NCI-H524 treated with DMSO at 0.1 percent for 48 hours (cell line): ENCODE measurements at regions not wholly inside any gene's neighbourhood (a gene's known extent, or its start where the extent isn't known, plus 50 kb on each side); places are given as distances from the start of the nearest gene placed in this dataset.

ENCODE experiments used
- DNase-seq: peaks from one replicate; lab custom pipeline; 2025; lab: John Stamatoyannopoulos, UW

DNA sequence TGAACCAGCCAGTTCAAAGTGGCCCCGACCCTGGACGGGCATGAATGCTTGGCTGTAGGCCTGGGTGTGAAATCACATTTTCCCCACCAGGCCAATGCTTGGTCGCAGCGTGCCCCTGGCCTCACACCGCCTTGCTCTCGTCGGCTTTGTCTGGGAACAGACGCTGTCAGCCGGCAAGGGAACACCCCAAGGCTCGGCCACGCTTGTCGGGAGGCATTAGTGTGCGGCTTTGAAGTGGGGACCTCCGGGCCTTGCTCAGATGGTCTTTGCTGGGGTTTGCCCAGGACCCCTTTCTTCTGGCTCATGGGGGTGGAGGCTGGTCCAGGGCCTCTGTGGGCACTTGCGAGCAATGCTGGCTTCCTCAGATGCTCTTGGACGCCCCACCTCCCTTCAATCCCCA, 79.1 kb downstream of the INHBB start:
- DNase-seq = no peak

DNA sequence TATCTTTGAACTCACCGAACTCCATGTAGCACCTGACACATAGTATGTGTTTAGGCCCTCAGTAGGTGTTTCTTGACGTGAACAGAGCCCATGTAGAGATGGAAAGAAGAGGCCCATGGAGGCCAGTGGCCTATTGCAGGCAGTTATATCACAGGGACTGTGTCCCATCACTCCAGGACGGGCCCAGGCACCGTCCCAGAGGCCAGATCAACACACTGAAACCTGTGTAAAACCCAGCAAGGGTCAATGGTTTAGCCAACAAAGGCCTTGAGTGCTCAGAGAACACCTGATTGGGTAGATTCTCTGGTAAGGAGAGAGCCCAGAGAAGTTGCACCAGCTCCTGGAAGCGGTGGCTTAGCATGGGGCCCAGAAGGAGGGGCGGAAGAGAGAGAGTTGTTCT, 82.8 kb downstream of the INHBB start:
- no peak for DNase-seq

DNA sequence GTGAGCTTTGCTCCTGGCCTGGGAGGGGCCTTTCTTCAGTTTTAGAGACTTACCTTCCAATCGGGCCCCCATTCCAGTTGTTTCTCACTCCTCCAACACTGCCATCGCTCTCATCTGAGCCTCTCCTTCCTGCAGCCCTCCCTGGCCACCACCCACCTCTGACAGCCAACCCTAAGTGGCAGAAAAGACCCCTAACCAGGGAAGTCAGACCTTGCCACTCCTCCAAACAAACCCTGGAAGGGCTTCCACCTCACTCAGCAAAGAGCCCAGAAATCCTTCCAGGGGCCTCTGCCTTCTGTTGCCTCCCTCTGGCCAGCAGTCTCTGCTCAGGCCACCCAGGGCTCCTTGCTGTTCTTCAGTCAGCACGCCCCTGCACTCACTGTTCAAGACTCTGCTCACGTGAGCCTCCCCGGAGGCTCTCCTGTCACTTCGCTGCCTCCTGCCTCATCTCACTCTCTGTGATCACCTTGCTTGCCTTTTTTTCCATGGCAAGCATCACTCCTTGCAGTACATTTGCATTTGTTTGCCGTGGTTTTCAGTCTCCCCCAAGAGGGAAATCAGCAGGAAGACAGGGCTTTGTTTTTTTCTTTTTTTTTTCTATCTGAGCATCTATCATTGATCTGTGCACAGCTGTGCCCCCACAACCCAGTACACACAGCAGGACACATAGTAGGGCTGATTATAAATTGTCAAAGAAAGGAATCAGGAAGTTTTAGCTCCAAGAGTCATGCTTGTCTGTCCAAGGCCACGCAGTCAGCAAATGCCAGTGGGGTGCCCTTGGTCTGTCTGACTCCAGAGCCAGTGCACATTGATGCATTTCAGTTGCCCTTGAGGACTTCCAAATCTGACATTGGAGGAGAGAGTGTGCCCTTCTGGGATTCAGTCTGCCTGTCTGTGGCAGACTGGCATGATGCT, 83.9 kb downstream of the INHBB start:
- no peak for DNase-seq

DNA sequence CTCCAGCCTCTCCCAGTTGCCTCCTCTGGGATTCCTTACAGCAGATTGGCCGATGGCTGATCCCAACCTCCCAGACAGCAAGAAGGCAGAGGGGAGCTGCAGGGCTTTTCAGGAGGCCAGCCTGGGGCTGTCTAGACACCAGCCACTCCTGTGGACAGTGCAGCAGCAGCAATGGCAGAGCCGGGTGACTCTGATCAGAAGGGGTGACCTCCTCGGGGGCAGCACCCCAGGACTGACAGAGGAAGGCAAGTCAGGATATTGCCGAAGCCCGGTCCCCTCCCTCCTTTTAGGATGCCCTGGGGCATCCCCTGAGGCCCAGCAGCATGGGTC, 84.5 kb downstream of the INHBB start:
- DNase-seq = no peak

DNA sequence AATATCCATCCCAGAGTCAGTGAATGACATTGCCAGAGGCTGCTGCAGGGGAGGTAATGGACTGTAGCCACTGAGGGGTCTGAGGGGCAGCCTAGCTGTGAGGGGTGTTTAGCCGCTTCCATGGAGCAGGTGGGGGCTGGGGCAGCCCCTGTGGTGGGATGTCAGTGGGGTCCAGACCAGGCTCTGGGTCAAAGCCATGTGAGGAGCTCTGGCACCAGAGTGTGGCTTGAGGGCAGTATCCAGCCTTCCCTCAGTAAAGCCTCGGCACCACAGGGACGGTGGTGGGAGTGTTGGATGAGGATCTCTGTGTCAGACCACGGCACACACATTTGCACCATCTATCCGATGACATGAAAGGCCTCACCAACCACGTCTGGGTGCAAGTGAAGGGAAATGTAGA, 85.0 kb downstream of the INHBB start:
- DNase-seq = no peak

DNA sequence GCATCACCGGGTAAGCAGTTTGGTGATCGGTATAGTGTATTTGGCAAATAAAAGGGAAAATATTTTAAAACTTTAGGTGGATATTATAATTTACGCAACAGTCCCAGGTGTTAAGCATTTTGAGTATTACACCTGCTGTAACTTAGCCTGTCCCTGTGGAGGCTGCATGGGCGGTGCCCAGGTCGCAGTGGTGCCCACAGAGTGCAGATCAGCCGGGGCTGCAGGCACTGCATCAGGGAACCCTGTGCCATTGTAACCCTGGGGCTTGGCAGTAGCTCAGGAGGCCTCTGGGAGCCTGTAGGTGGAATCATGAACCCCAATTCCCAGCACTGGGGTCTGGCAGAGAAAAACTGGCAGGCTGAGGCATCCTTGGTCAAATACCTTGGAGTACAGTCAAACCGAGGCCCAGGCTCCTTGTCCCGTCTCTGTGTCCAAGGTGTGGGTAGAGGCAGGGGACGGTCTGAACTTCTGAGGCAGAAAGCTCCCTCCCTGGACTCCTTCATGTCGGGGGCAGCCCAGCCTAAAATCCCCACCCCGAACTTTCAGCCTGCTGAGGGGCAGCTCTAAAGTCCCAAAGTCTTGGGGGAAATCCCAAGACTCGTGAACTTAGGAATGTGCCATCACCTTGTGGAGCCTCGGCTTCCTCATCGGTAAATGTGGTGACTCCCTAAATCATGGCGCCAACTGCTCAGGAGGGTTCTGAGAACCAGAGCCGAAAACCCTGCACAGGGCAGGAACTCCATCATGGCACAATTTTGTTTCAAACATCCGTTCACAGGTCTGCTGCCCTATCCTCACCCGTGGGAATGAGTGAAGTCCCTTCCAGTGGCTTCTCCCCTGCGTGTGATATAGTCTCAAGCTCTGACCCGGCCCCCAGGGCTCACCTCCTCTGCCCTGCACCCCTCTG, 85.7 kb downstream of the INHBB start:
- DNase-seq = no peak

DNA sequence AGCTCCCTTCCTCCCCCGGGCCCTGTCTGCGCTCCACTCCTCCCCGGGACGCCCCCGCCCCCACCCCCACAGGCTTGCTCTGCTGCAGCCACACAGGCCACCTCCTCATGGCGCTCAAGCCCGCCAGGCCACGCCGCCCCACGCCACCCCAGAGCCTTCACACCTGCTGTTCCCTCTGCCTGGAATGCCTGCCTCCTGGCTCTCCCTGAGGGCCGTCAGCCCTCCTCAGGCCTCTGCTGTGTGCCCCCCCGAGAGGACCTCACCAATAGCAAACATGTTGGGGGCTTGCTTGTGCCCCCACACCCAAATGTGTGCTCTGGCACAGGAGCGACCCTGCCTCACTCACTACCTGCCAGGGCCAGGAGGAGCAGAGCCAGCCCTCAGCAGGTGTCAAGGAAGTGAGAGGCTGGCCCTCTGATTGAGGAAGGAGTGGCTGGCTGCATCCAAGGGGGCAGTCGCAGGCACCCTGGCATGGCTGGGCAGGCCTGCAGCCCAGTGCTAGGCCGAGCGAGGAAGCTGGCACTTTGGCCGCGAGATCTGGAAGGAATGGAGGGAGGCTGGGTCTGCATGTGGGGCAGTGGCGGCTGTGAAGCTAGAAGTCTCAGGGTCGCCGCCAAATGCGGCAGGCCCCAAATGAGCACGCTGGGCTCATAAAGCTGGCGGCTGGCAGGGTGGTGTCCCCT, 86.5 kb downstream of the INHBB start:
- no peak for DNase-seq

DNA sequence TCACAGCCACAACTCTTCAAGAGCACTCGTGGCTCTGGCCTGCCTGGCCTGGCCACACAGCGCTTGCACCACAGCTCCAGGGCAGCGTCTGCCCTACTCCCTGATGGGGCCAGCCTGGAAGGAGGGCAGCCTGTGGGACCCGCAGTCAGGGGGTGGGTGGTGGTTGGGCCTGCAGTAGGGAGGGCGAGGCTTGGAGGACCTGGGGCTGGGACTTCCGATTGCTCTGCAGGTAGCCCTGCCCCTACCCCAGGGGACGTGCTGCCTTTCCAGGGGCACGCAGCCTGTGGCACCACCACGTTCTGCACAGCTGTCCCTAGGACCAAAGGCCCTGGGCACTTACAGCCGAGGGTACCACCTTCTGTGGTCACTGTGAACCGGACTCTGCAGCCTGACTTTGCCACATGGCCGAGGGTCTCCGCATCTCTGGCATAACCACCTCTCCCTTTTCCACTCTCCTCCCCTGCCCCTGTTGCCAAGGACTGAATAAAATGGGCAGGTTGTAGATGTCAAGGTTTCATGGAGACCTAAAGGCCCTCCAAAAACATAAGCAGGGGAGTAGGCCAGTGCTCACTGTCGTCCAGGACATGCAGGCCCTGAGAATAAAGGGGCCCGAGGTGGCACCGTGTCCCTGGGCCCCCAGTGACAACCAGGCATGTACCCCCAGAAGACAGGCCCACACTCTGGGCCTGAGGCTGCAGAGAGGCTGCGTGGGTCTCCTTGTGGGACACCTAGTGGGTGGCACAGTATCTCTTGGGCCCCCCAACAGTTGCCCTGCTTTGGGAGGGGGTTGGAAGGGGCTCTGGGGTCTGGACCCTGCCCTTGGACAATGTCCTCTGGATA, 87.3 kb downstream of the INHBB start:
- no peak for DNase-seq

DNA sequence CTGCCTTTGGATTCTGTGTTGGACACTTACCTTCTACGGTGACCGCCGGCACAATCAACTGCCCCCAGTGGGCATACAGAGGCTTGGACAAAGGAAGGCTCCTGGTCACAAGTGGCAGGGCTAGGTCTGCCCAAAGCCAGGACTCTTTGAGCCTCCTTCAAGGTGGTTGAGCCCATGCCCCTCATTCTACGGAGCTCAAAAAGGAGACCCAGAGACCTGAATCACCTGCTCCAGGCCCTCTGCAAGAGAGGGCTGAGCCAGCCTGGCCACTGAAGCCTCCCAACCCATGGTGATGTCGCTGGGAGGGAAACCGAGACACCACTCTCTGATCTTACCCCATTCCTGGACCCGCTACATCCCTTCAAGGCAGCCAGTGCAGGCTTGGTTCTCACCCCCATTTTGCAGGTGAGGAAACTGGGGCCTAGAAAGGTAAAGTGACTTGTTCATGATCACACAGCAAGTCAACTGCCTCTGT, 87.9 kb downstream of the INHBB start:
- DNase-seq = no peak

DNA sequence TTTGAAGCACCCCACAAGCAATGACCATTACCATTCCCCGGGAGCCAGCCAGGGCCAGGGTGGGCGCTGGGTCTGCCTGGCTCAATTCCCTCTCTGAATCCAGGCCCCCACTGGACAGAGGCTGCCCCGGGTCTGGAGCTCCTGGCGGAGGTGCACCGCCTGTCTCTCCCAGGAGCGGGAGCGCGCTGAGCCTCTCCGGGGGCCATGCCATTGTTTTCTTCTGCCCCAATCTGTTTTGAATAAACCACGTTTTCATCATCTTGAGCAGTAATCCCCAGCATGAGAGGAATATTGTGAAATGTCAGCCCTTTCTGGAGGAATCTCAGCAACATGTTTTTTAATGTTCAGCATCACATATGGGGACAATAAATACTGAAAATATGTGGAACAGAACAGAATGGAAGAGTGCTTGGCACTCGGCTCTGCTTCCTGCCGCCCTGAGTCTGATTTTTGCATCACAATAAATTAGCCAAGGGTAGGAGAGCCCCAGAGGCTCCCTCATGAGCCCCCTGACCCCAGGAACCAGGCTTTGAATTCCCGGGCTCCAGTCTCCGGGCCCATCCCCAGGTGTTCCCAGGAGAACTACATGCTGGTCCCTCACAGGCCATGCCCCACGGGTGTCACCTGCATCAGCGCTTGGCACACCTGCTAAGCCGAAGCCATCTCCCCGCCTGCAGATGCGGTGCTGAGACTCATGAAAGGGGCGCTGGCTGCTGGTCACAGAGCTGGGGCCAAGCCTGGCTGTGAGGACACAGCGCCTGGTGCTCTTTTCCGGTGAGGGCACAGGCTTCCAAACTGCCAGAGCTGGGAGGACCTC, 88.8 kb downstream of the INHBB start:
- DNase-seq = no peak

DNA sequence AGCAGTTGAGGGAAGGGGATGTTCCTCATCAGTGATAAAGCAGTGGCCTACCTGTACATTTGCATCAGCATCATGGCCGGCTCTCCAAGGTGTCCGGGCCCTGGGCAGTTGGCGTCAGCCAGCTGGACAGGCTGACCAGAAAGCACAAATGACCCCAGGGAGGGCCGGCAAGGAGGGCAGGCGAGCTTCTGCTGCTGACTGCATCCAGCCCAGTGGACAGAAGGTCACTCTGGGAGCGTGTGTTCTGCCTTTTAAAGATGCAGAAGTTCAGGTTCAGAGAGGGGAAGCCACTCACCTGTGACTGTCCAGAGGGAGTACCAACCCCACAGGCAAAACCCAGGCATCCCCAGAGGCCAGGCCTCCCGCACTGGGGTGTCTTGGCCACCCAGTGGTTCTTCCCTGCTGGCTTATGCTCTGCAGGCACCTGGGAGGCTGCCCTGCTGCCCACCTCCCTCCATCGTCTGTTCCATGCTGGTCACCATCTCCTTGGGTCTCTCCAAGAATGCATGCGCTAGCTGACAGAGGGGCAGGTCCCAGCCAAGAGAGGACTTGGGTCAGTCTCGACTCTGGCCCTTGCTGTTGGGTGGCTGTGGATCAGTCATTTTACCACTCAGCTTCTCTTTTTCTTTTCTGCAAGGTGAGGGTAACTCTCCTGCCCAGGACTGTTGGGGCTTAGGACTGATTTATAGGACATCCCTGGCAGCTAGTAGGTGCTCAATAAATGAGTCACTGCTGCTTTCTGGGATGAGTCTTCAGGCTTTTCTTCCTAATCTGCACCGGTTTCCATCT, 89.9 kb downstream of the INHBB start:
- no peak for DNase-seq

DNA sequence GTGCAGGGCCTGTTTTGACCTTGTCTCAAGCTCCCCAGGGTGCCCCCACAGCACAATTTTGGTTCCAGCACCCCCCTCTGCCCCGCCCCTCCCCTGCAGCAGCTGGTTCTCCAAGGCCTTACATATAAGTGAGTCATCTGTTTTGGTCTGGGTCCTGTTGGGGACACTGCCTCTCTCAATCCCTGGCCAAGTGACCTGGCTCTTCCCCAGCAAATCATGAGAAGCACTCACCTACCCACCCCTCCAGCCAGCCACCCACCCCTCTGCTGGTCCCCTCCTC, 90.5 kb downstream of the INHBB start:
- no peak for DNase-seq

DNA sequence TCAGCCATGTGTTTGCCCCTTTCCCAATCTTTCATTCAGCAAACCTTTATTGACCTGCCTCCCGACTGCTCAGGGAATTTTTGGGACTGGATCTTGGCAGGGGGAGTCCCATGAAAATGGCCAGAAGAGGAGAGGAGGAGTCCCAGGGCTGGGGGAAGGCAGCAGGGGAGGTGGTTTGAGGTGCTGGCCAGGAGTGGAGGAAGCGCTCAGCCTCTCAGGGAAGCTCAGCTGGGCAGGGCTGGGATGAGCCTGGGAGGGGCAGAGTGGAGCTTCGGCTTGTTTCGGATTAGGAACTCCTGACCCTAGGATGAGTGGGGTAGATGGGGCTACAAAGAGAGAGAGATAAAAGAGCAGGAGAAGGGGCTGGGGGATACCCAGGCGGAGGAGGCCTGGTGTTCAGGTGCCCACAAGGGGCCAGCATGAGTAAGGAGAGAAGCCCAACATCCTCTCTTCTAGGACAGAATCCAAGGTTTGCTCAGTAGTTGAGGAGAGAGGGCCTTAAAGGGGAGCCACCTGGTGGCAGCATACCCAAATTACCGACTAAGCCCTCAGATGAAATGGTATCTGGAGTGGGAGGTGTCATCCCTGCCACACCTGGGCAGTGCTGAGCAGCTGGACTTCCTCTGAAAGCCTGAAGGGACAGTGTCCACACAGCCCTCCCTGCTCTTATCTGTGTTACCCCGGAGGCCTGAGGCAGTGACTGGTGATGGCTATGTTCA, 91.1 kb downstream of the INHBB start:
- DNase-seq = no peak

DNA sequence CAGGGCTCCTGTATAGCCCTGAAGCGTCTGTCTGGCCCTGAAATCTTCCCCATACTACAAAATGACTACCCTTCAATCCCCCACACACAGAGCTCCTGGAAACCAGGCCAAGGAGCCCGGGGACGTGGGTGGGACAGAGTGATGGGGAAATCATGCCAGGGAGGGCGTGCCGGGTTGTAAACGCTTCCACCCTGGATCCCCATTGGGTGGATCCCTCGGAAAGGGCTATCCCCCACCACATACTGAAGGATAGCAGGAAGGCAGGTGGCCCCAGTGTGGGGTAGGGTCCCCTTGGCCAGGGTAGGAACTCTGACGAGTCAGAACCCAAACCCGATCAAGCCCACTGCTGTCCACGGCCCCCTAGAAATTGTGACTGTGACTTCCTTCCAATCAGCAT, 91.7 kb downstream of the INHBB start:
- DNase-seq = no peak

DNA sequence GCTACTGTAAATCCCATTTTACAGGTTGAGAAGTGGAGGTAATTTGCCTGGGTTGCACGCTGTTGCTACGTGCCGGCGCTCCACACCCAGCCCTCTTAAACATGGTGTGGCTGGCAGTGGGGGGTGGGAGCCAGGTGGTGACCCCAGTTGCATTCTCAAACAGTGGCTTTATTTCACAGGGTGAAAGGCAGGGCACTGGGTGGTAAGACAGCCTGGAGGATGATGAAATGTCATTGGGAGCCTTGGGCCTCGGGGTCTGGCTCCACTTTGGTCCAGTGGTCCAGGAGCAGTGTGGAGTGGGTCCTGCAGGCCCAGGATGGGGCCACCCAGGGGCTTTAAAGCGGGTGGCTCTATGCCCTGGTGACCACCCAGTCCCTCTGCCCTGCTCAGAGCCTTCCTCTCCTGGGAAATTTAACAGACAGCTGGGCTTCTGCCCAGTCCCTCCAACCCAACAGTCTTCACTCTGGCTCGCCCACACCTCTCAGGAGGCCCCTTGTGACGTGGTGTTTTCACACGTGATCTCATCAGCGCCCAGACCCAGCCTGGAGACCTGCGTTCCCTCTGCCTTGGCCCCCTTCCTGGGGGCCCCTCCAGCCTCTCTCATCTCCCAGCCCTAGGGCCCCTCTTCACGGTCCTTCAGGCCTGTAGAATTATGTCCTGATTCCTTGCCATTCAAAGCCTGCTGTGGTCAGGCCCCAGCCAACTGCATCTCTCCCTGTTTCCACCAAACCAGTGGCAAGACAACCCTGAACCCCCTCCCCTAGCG, 92.5 kb downstream of the INHBB start:
- DNase-seq = no peak

DNA sequence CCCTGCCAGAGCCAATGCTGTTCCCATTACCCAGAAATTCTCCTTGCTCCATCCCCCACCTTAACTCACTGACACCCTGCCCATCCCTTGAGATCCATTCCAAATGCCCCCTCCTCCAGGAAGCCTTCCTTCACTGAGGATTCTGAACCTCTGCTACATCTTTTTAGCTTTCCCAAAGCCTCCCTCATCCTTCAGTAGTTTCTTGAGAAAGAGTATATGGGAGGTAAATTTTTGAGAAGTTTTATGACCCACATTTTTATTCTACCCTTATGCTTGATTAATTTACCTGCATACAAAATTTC, 93.1 kb downstream of the INHBB start:
- DNase-seq = no peak

DNA sequence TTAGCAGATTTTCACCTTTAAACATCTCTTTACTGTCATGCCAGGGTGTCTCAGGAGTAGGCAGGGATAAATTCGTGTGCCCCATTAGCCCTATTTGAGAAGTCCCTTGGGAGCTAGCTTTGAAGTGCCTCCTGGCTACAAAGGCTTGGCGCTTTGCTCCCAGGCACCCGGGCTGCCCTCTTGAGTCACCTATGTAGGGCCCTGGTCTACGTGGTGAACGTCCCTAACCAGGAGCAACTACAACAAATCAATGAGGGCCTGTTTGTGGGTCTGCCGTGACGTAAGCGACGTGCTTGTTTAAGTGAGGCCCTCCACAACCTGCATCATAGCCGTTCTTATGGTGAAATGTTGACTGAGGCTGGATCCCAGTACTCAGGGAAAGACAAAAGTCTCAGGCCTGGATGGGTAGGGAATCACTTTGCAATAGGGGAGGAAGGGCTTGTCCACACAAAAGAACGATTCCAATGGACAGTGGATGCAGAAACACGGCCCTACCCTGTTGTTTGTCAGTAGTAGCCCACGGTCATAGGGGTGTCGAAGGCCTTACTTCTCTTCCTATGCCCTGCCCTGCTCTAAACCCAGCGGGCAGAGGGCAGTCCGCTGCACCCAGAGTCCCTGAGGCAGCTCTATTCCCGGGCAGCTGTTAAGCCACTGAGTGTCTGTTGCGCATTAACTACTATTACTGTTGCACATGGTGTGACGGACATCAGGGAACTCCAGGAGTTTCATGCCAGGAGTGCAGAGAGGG, 93.9 kb downstream of the INHBB start:
- no peak for DNase-seq
